ENCODE measurements at regions not wholly inside any gene's neighbourhood (a gene's known extent, or its start where the extent isn't known, plus 50 kb on each side); places are given as distances from the start of the nearest gene placed in this dataset.

DNA sequence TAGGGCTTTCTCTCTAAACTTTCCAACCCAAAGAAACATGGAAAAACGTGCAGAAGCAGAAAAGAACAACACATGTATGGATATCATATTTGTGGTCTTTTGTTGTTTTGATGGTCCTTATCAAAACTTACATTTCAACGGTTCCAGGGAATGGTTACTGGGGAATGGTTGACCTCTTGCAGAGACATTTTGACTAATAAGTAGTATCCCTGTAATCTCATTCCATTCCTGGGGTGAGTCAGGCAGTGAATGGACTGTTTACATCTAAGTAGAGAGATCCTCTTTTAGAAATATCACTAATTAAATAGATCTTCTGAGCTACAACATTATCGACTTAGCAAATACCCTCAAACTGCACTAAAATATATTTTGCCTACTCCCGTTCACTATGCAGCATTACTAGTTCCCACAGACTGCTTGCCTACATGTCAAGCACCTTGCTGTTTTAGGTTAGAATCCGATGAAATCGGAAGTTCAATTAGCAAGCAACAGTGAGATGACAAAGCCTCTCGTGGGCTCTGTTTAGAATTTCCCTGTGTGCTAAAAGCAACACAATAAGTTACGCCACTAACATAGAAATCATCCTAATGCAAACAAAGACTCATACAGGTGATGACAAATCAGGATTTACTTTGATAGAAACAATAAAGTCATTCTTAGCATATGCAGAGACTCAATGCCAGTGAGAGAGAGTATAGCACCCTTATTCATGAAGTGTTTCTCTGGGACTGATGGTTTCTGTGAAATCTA lies 797.7 kb upstream of the ARGLU1 start:
- H3K27me3 ChIP-seq (ENCODE audit: low read length): no peaks in the 10 kb centered on the region
- H3K9me2 ChIP-seq (replicated peaks; ENCODE audit: insufficient read depth, low read length): no peaks in the 10 kb centered on the region
- no peaks in the 10 kb centered on the region for H3K79me2 ChIP-seq (ENCODE audit: insufficient read depth, low read length)
- no peaks in the 10 kb centered on the region for H4K20me1 ChIP-seq (ENCODE audit: low read depth, low read length)
- H3K4me2 ChIP-seq (ENCODE audit: low read depth, low read length, poor library complexity, severe bottlenecking): no peak overlapping the region
- TF ChIP-seq CTCF (IDR thresholded peaks at IDR 0.05; ENCODE audit: insufficient read depth, low read length, poor library complexity, severe bottlenecking): no peak
- TF ChIP-seq EZH2phosphoT487 (conservative IDR thresholded peaks at IDR 0.05; ENCODE audit: low read length): no peak
- no peaks in the 10 kb centered on the region for H3K9me3 ChIP-seq (ENCODE audit: insufficient read depth, low read length)
- H3K36me3 ChIP-seq (ENCODE audit: low read length): no peaks in the 10 kb centered on the region
- no peak overlapping the region for H3K27ac ChIP-seq (ENCODE audit: low read depth, low read length)
- no peak overlapping the region for H3K4me3 ChIP-seq (ENCODE audit: insufficient read depth, low read length, poor library complexity, severe bottlenecking)
- H2AFZ ChIP-seq (ENCODE audit: low read depth, low read length, severe bottlenecking): no peak overlapping the region
- no peaks in the 10 kb centered on the region for H3F3A ChIP-seq (ENCODE audit: insufficient read depth)
- no peak overlapping the region for H3K9ac ChIP-seq (ENCODE audit: low read length)

- Histone ChIP-seq H3K9ac (ENCODE audit: low read length) (no peak overlapping the region), H3K4me2 (ENCODE audit: low read depth, low read length, poor library complexity, severe bottlenecking) (no peak overlapping the region)
Observed at GRCh38 chr13:107364658-107365057, 796.7 kb upstream of the ARGLU1 start.

DNA sequence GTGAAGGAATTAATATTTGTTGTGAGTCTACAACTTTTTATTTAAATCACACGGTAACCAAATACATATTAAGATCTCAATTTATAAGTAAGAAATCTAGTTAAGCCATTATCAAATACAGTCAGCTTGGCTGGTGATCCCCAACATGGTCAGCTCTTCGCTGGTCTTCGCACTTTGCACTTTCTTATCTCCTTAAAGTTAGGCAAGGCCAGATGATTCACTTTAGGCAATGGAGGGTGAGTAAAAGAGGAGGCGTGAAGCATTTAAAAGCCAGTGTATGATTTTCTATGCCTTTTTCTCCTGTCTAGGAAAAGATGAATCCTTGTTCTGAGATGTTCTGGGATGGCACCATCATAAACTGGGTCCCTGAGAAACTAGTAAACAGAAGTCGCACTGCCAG lies 793.7 kb upstream of the ARGLU1 start:
- Histone ChIP-seq H3K9me3 (ENCODE audit: insufficient read depth, low read length) (no peaks in the 10 kb centered on the region), H3F3A (ENCODE audit: insufficient read depth) (no peaks in the 10 kb centered on the region)
- no peak for TF ChIP-seq CTCF (IDR thresholded peaks at IDR 0.05; ENCODE audit: insufficient read depth, low read length, poor library complexity, severe bottlenecking)

More at GRCh38 chr13:107364658-107365057, 796.7 kb upstream of the ARGLU1 start:
- Histone ChIP-seq H3F3A (ENCODE audit: insufficient read depth) (no peaks in the 10 kb centered on the region), H3K79me2 (ENCODE audit: insufficient read depth, low read length) (no peaks in the 10 kb centered on the region), H3K27ac (ENCODE audit: low read depth, low read length) (no peak overlapping the region), H2AFZ (ENCODE audit: low read depth, low read length, severe bottlenecking) (no peak overlapping the region), H4K20me1 (ENCODE audit: low read depth, low read length) (no peaks in the 10 kb centered on the region), H3K36me3 (ENCODE audit: low read length) (no peaks in the 10 kb centered on the region), H3K4me3 (ENCODE audit: insufficient read depth, low read length, poor library complexity, severe bottlenecking) (no peak overlapping the region), H3K9me3 (ENCODE audit: insufficient read depth, low read length) (no peaks in the 10 kb centered on the region), H3K9me2 (replicated peaks; ENCODE audit: insufficient read depth, low read length) (0 out of 2 replicates have a peak, but pooled peaks cover 4% of the 10 kb centered on the region), H3K27me3 (ENCODE audit: low read length) (no peaks in the 10 kb centered on the region)
- no peak for TF ChIP-seq EZH2phosphoT487 (conservative IDR thresholded peaks at IDR 0.05; ENCODE audit: low read length)
- no peak for TF ChIP-seq CTCF (IDR thresholded peaks at IDR 0.05; ENCODE audit: insufficient read depth, low read length, poor library complexity, severe bottlenecking)

More for the DNA sequence above, 793.7 kb upstream of the ARGLU1 start:
- Histone ChIP-seq H3K4me3 (ENCODE audit: insufficient read depth, low read length, poor library complexity, severe bottlenecking) (no peak overlapping the region), H3K9me2 (replicated peaks; ENCODE audit: insufficient read depth, low read length) (0 out of 2 replicates have a peak, but pooled peaks cover 5% of the 10 kb centered on the region), H3K4me2 (ENCODE audit: low read depth, low read length, poor library complexity, severe bottlenecking) (no peak overlapping the region), H3K27ac (ENCODE audit: low read depth, low read length) (no peak overlapping the region), H3K79me2 (ENCODE audit: insufficient read depth, low read length) (no peaks in the 10 kb centered on the region), H2AFZ (ENCODE audit: low read depth, low read length, severe bottlenecking) (no peak overlapping the region), H3K36me3 (ENCODE audit: low read length) (no peaks in the 10 kb centered on the region), H4K20me1 (ENCODE audit: low read depth, low read length) (no peaks in the 10 kb centered on the region), H3K27me3 (ENCODE audit: low read length) (no peaks in the 10 kb centered on the region), H3K9ac (ENCODE audit: low read length) (no peak overlapping the region)

Measured in SU-DHL-6 (cell line).